Activated CD4-positive, CD25-positive, alpha-beta regulatory T cell treated with anti-CD3 and anti-CD28 coated beads, Interleukin-2, amount 50 U/mL, for 24 hours (primary cell): ENCODE measurements at regions not wholly inside any gene's neighbourhood (a gene's known extent, or its start where the extent isn't known, plus 50 kb on each side); places are given as distances from the start of the nearest gene placed in this dataset.

Experiments used
- ATAC-seq, 2 donors: fragments of 150-1000 bp; cut with Tn5 transposase; one replicate each; pipeline ENCODE4 v1.10.0; 2021; ENCODE audit warnings: mild to moderate bottlenecking in 1 of 2, moderate library complexity in 1 of 2

GRCh38 chr2:188077757-188078156, 213.9 kb upstream of the GULP1 start:
- no peak for ATAC-seq

GRCh38 chr2:188078534-188078933, 213.1 kb upstream of the GULP1 start:
- no peak for ATAC-seq

DNA sequence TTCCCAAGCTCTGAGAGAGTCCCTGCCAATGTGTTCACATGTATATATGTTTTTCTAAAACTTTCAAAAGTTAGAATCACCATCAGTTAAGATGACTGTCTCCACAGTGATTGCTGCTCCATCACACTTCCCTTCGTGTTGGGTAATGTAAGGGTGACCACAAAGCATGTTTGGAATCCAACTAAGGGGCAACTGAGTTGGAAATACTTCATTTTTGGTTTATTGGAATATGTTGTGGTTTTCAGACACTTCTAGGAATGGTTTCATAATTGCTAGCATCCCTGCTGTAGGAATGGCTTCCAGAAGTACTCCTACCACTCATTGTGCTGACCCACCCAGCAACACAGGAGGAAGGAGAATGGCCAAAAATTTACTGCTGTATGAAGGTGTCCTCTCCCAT, 212.5 kb upstream of the GULP1 start:
- no peak for ATAC-seq

- ATAC-seq: no peak
Measured at GRCh38 chr2:188085421-188085820, 206.3 kb upstream of the GULP1 start.

GRCh38 chr2:188089901-188090300, 201.8 kb upstream of the GULP1 start:
- ATAC-seq: no peak

GRCh38 chr2:188091220-188091619, 200.5 kb upstream of the GULP1 start:
- ATAC-seq: no peak

DNA sequence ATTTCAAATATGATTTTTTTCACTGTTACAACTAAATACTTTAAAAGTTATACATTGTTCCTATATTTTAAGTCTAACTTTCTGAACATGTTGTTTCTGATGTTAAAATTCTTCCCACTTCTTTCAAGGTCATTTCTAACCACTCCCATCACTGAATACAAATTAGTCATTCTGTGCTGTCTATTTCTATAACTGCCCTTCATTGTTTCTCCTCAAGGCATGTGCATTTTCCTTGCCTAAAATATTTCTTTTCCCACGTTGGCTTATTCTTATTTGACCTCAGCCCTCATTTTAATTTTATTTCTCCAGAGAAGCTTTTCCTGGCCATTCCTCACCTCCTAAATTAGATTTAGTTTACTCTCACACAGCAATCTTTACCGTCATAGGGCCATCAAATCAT, 198.9 kb upstream of the GULP1 start:
- ATAC-seq: no peak

DNA sequence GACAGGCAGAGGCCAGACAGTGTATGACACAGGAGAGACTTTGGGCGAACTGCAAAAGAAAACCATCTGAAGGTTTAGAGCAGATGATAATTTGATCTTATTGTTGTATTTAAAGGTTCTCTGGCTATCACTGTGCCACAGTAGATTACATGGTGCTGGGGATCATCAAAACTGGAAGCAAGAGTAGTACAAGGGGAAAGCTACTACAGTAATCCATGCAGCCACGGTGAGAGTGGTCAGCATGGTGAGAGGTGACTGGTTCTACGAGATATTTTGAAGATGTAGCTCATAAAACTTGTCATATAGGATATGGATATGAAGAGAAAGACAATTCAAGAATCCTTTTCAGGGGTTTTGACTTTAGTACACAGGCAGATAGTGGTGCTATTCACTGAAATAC, 194.8 kb upstream of the GULP1 start:
- no peak for ATAC-seq

DNA sequence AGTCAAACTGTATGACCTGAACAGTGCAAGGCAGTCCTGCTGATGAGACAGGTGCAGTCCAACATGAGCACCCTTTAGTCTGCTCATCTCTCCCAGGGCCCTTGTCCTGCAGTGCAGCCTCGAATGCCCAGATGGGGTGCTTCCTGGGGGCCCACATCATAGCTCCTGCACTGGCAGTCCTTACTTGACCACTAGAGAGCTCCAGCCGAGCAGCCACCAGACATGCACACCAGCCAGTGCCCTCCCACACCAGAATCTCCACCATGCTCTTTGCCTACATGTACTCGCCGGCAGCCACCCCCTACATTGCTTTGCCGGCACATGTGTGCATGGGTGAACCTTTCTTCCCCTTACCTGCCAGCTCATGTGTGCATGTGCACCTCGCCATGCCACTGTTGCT, 188.8 kb upstream of the GULP1 start:
- no peak for ATAC-seq

- no peak for ATAC-seq
Measured at GRCh38 chr2:188114014-188114413, 177.7 kb upstream of the GULP1 start.

- ATAC-seq: no peak
Measured at GRCh38 chr2:188117706-188118105, 174.0 kb upstream of the GULP1 start.

DNA sequence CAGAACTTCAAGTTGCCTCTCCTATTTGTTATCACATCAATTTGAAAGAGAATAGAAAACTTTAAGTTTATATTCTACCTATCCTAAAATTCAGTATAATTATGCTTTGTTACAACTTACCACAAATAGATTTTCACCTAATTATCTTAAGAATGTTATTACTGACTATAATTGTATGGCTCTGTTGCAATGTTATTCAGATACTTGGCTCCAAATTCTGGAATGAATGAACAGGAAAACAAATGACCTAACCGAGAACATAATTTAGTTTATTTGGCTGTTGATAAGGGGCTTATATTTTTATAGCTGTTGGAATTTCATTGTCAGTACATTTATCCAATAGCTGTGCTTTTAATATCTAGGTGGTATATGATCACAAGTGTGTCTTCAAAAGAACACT, 173.2 kb upstream of the GULP1 start:
- ATAC-seq: no peak

GRCh38 chr2:188119112-188119838, 172.4 kb upstream of the GULP1 start:
- no peak for ATAC-seq

DNA sequence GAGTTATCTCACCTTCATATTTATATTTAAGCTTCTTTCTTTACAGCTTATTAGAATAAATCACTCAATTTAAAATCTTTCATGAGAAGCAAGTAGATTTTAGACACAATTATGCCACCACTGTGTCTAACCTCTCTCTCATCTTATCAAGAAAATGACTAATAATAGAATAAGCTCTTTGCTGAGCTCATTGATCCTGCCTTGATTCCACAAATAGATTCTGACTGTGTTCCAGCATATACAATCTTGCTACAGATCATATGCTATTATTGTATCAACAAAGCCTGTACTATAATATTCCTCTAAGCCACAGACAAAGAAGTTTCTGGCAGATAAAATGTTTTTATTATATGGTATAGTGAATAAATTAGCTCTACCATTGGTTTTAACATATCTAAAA, 168.7 kb upstream of the GULP1 start:
- no peak for ATAC-seq

GRCh38 chr2:188129677-188130076, 162.0 kb upstream of the GULP1 start:
- no peak for ATAC-seq

- ATAC-seq: no peak
Measured at GRCh38 chr2:188130317-188130716, 161.4 kb upstream of the GULP1 start.

GRCh38 chr2:188131281-188131680, 160.4 kb upstream of the GULP1 start:
- ATAC-seq: no peak

DNA sequence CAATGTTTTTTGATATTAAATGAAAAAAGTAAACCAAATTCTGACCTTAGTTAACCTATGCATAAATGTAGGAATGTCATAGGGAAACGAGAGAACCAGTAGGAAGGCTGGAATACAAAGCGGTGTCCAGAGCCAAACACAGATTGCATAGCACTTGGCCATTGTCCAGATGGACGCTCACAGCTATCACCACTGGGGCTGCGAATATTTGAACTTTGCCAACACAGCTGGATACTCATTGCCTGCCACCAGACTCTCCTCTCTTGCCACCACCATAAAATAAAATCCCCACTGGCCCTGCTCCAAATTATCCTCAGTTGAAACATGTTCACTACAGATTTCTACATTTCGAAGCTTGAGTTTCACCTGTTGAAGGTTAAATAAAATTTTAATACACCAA, 159.3 kb upstream of the GULP1 start:
- no peak for ATAC-seq

DNA sequence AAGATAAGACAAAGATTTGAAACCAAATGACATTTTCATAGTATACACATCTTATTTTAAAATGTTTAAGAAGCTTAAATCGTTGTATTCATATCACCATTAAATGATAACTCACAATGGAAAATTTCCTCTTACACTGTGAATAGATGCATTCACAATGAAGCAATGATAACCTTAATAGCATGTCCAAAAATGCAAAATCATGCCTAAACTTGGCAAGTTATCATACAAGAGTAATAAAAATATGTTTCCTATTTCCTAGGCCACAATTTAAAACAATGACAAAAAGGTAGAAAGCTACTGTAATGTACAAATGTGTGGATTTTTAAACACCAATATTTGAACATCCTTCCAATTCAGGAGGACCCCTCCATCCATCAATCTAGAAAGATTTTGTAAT, 157.4 kb upstream of the GULP1 start:
- no peak for ATAC-seq

DNA sequence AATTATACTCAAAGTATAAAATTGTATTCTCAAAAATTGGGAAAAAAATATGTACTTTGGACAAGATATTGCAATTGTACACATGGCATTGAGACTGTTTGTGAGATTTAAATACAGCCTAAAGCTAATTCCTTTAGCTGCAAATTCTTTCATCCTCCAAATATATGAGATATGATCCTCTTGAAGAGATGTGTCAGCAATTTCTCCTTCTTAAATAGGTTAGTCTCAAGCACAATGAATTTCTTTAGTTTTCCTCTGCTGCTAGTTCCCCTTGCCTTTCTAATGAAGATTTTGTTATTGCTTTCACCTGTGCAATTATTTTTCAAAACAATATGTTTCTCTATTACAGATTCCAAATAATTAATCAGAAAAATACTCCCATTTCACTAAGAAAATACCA, 153.4 kb upstream of the GULP1 start:
- no peak for ATAC-seq

DNA sequence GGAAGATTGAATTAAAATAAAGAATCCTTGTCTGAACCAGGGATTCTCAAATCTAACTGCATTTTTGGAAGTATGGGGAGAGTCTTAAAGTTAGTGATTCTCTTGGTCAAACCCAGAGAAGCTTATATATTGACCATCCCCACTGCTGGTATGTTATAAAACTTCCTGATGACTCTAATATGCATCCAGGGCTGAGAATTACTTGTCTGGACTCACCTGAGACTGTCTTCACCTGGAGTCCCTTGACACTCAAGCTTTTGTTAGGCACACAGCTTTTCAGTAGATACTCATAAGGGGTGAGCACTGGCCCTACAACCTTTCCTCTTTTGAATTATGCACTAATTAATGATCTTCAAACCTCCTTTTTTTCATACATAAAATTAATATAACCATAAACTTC, 149.6 kb upstream of the GULP1 start:
- no peak for ATAC-seq

- ATAC-seq: no peak
Measured at GRCh38 chr2:188142636-188143295, 148.9 kb upstream of the GULP1 start.

DNA sequence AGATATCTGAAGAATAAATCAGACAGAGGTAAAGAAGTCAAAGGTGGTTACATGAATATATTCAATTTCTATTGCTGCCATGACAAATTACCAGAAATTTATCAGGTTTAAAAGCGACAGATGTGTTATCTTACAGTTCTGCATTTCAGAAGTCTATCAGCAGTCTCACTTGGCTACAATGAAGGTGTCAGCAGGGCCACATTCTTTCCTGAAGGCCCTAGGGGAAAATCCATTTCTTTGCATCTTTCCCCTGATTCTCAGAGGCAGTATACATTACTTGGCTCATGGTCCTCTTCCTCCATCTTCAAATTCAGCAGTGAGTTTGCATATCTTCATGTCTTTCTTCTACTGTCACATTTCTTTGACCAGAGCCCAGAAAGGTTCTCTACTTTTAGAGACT, 145.8 kb upstream of the GULP1 start:
- no peak for ATAC-seq

GRCh38 chr2:188146888-188147287, 144.8 kb upstream of the GULP1 start:
- no peak for ATAC-seq

DNA sequence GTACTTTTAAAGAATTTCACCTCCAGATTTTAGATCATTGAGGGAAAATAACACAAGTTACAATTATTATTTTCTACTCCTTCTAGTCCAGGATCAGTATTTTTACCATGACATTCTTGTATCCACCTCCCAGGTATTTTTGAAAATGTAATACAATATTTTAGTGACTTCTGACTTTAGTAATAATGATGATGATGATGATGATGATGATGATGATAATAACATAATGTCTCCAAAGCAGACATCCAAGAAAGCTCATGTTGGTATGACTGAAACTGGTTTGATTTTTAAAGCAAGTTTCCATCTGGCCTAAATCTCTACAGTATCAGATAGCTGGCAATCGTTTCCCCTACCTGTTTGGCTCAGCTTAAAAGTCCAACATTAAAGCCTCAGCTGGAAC, 140.0 kb upstream of the GULP1 start:
- ATAC-seq: no peak
